SK-N-MC (cell line): ENCODE measurements at regions not wholly inside any gene's neighbourhood (a gene's known extent, or its start where the extent isn't known, plus 50 kb on each side); places are given as distances from the start of the nearest gene placed in this dataset.

Experiments
- EZH2 ChIP-seq: fragments of 200-600 bp; sonication (generic); IDR thresholded peaks from one replicate; pipeline ENCODE4 v1.6.1; 2017; ENCODE audit warnings: antibody characterized with exemption
- POLR2AphosphoS5 ChIP-seq: IDR thresholded peaks from 2 replicates; pipeline ENCODE4 v1.6.1; 2012; ENCODE audit warnings: mild to moderate bottlenecking, low read depth, low read length, borderline replicate concordance

DNA sequence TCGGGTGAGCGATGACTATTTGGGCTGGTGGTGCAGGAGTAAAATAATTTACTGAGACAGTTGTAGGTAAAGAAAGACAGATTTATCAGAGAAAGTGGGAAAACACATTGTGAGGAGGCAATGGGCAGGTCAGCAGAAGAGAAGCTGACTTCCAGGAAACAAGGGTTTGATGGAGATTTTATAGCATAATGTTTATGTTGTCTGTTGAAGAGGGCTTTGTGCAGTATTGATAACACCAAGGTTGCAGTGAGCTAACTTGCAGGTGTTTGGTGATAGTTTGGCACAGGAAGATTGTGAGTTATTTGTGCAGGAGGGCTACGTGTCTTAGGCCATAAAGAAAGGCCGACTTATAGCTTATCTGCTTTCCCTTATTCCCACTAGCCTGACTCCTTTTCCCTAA, 72.2 kb downstream of the DHRS2 start:
- TF ChIP-seq POLR2AphosphoS5 (no peak), EZH2 (no peak)
